Bronchial epithelial cell (primary cell): ENCODE measurements at regions not wholly inside any gene's neighbourhood (a gene's known extent, or its start where the extent isn't known, plus 50 kb on each side); places are given as distances from the start of the nearest gene placed in this dataset.
A peak's percentile ranks its signal among the peaks of the same experiment; 100 is the strongest.
"Not testable (repeated sequence)": the region's sequence is repeated elsewhere in the genome, so short reads cannot be mapped to it uniquely, and the experiment has no call there.

Source experiments
- DNase-seq: peaks from one replicate; pipeline ENCODE4 v3.0.0-alpha.2; 2010; ENCODE audit warnings: low read depth
- FAIRE-seq: peaks from 2 replicates; lab custom pipeline; 2011; peaks lifted over from hg19 to GRCh38; lab: Jason Lieb, UNC
- H3K27me3 ChIP-seq: 2 replicates; pipeline ENCODE4 v1.5.1; 2011; ENCODE audit warnings: low read length; ENCODE audit not compliant: control insufficient read depth, insufficient read depth
- H3K36me3 ChIP-seq: 2 replicates; pipeline ENCODE4 v1.5.1; 2011; ENCODE audit warnings: low read length; ENCODE audit not compliant: control insufficient read depth, insufficient read depth
- H3K4me3 ChIP-seq: 2 replicates; pipeline ENCODE4 v1.5.1; 2011; ENCODE audit warnings: mild to moderate bottlenecking, low read depth, low read length, control low read depth
- CTCF ChIP-seq: IDR thresholded peaks from 2 replicates; pipeline ENCODE4 v1.5.1; 2011; ENCODE audit warnings: mild to moderate bottlenecking, moderate library complexity, low read length, control low read depth, inconsistent platforms; ENCODE audit not compliant: insufficient read depth, severe bottlenecking

- Histone ChIP-seq H3K36me3 (no peaks in the 10 kb centered on the region), H3K4me3 (no peak overlapping the region), H3K27me3 (no peaks in the 10 kb centered on the region)
- DNase-seq (no peak), FAIRE-seq (no peak)
- no peak for TF ChIP-seq CTCF
Observed at GRCh38 chr4:126192506-126192905, 877.8 kb downstream of the FAT4 start.

GRCh38 chr4:126201251-126202138 is 886.7 kb downstream of the FAT4 start:
- not testable (repeated sequence) for DNase-seq, FAIRE-seq, H3K27me3 ChIP-seq, H3K4me3 ChIP-seq, H3K36me3 ChIP-seq

GRCh38 chr4:126202226-126202625 is 887.5 kb downstream of the FAT4 start:
- Histone ChIP-seq H3K36me3 (no peaks in the 10 kb centered on the region), H3K27me3 (no peaks in the 10 kb centered on the region), H3K4me3 (no peak overlapping the region)
- DNase-seq = no peak
- TF ChIP-seq CTCF = no peak
- FAIRE-seq = no peak

GRCh38 chr4:126207910-126208309 is 893.2 kb downstream of the FAT4 start:
- DNase-seq = no peak
- no peak for TF ChIP-seq CTCF
- no peak overlapping the region for H3K4me3 ChIP-seq
- no peaks in the 10 kb centered on the region for H3K27me3 ChIP-seq
- no peaks in the 10 kb centered on the region for H3K36me3 ChIP-seq
- FAIRE-seq = no peak

- TF ChIP-seq CTCF = no peak
Observed at GRCh38 chr4:126209147-126209546, 894.4 kb downstream of the FAT4 start.

GRCh38 chr4:126213996-126214395 is 899.2 kb downstream of the FAT4 start:
- no peak for TF ChIP-seq CTCF
- no peak for FAIRE-seq
- H3K27me3 ChIP-seq = no peaks in the 10 kb centered on the region
- no peak overlapping the region for H3K4me3 ChIP-seq
- H3K36me3 ChIP-seq = no peaks in the 10 kb centered on the region
- peak; percentile 20 for DNase-seq

More at GRCh38 chr4:126209147-126209546, 894.4 kb downstream of the FAT4 start:
- no peak for DNase-seq
- no peaks in the 10 kb centered on the region for H3K27me3 ChIP-seq
- no peaks in the 10 kb centered on the region for H3K36me3 ChIP-seq
- H3K4me3 ChIP-seq = no peak overlapping the region
- FAIRE-seq = no peak
